Neuronal stem cell (in vitro differentiated cells): ENCODE measurements at regions not wholly inside any gene's neighbourhood (a gene's known extent, or its start where the extent isn't known, plus 50 kb on each side); places are given as distances from the start of the nearest gene placed in this dataset.
"Not testable (repeated sequence)": the region's sequence is repeated elsewhere in the genome, so short reads cannot be mapped to it uniquely, and the experiment has no call there.

Source experiments
- DNase-seq: peaks from one replicate; pipeline ENCODE4 v3.0.0-alpha.2; 2013; ENCODE audit warnings: low spot score
- H2AFZ ChIP-seq: one replicate; pipeline ENCODE4 v1.6.1; 2013; ENCODE audit warnings: mild to moderate bottlenecking, low read length, inconsistent platforms
- H2AK5ac ChIP-seq: 2 replicates; pipeline ENCODE4 v1.6.1; 2013; ENCODE audit warnings: low read depth, mild to moderate bottlenecking, inconsistent platforms, low read length, moderate library complexity, mixed read lengths
- H2BK120ac ChIP-seq: 2 replicates; pipeline ENCODE4 v1.6.1; 2013; ENCODE audit warnings: low read depth, mild to moderate bottlenecking, inconsistent platforms, low read length, moderate library complexity, mixed read lengths
- H2BK12ac ChIP-seq: one replicate; pipeline ENCODE4 v1.6.1; 2013; ENCODE audit warnings: low read length, inconsistent platforms
- H2BK15ac ChIP-seq: 2 replicates; pipeline ENCODE4 v1.6.1; 2013; ENCODE audit warnings: mild to moderate bottlenecking, low read length, inconsistent platforms, mixed read lengths
- H2BK5ac ChIP-seq: one replicate; pipeline ENCODE4 v1.6.1; 2013; ENCODE audit warnings: inconsistent platforms, mild to moderate bottlenecking, low read length, moderate library complexity
- H3K14ac ChIP-seq: one replicate; pipeline ENCODE4 v1.6.1; 2013; ENCODE audit warnings: low read length, inconsistent platforms
- H3K18ac ChIP-seq: 2 replicates; pipeline ENCODE4 v1.6.1; 2013; ENCODE audit warnings: low read length, inconsistent platforms
- H3K23ac ChIP-seq: 2 replicates; pipeline ENCODE4 v1.6.1; 2013; ENCODE audit warnings: low read depth, mild to moderate bottlenecking, mixed read lengths, low read length, inconsistent platforms; ENCODE audit not compliant: poor library complexity
- H3K27ac ChIP-seq: replicated peaks from 3 replicates; pipeline ENCODE4 v1.5.1; 2013; ENCODE audit warnings: low read length, inconsistent platforms
- H3K27me3 ChIP-seq, 3 experiments: 2 replicates each; pipeline ENCODE4 v1.6.1; 2013; ENCODE audit warnings: low read length in 3 of 3, mild to moderate bottlenecking in 2 of 3, inconsistent platforms in 1 of 3, low read depth in 1 of 3, mixed read lengths in 1 of 3, moderate library complexity in 1 of 3; ENCODE audit not compliant: control insufficient read depth in 3 of 3, insufficient read depth in 3 of 3
- H3K36me3 ChIP-seq, 2 donors: replicated peaks in 1 of 2; 2 replicates each; pipeline ENCODE4 v1.6.1; 2013; ENCODE audit warnings: low read length in 2 of 2; ENCODE audit not compliant: control insufficient read depth in 2 of 2, insufficient read depth in 2 of 2
- H3K4ac ChIP-seq: 2 replicates; pipeline ENCODE4 v1.6.1; 2013; ENCODE audit warnings: inconsistent platforms, mild to moderate bottlenecking, low read length, moderate library complexity
- H3K4me1 ChIP-seq, 2 donors: 1 replicate in 1 of 2; 2 replicates in 1 of 2; pipeline ENCODE4 v1.6.1; 2013; ENCODE audit warnings: low read length in 2 of 2, low read depth in 1 of 2; ENCODE audit not compliant: control insufficient read depth in 2 of 2, insufficient read depth in 1 of 2
- H3K4me2 ChIP-seq: one replicate; pipeline ENCODE4 v1.6.1; 2013; ENCODE audit warnings: mild to moderate bottlenecking, low read length, inconsistent platforms; ENCODE audit not compliant: insufficient read depth, poor library complexity, severe bottlenecking
- H3K4me3 ChIP-seq, 2 donors: 2 replicates each; pipeline ENCODE4 v1.5.1; 2013; ENCODE audit warnings: low read length in 2 of 2, mild to moderate bottlenecking in 2 of 2, inconsistent platforms in 1 of 2, moderate library complexity in 1 of 2
- H3K79me1 ChIP-seq: one replicate; pipeline ENCODE4 v1.6.1; 2013; ENCODE audit warnings: low read depth, mild to moderate bottlenecking, inconsistent platforms, low read length, moderate library complexity
- H3K9ac ChIP-seq: one replicate; pipeline ENCODE4 v1.6.1; 2013; ENCODE audit warnings: mild to moderate bottlenecking, low read depth, low read length, inconsistent platforms; ENCODE audit not compliant: poor library complexity
- H3K9me3 ChIP-seq, 2 donors: replicated peaks in 1 of 2; 2 replicates each; pipeline versions ENCODE3 to v1.6.1; 2013; ENCODE audit warnings: low read length in 2 of 2, mild to moderate bottlenecking in 2 of 2, inconsistent platforms in 1 of 2, low read depth in 1 of 2, mixed read lengths in 1 of 2, moderate library complexity in 1 of 2; ENCODE audit not compliant: control insufficient read depth in 2 of 2, insufficient read depth in 1 of 2
- H4K8ac ChIP-seq: one replicate; pipeline ENCODE4 v1.6.1; 2013; ENCODE audit warnings: low read depth, mild to moderate bottlenecking, inconsistent platforms, low read length, moderate library complexity
- H4K91ac ChIP-seq: one replicate; pipeline ENCODE4 v1.6.1; 2013; ENCODE audit warnings: low read length, low read depth, mild to moderate bottlenecking, inconsistent platforms; ENCODE audit not compliant: poor library complexity
- WGBS, 2 donors: extraction: QIAGEN DNeasy Blood & Tissue Kit; methylation state at CpG; one replicate each; pipeline ENCODE4 v1.1.7; 2013; ENCODE audit warnings: missing lambda C conversion rate in 2 of 2, mixed read lengths in 1 of 2; ENCODE audit not compliant: insufficient read length in 2 of 2, insufficient replicate concordance in 1 of 2; ENCODE audit errors: extremely low coverage in 2 of 2; 5-methylcytosine and 5-hydroxymethylcytosine counted together

GRCh38 chr2:113567481-113567849, 59.6 kb upstream of the RABL2A start:
- H3K79me1 ChIP-seq, H3K4ac ChIP-seq, H3K14ac ChIP-seq, H3K4me1 ChIP-seq, H4K8ac ChIP-seq, H3K18ac ChIP-seq, H2AFZ ChIP-seq, H2BK120ac ChIP-seq, H3K9me3 ChIP-seq, H2BK12ac ChIP-seq, H2BK5ac ChIP-seq, H2BK15ac ChIP-seq, H3K4me2 ChIP-seq, DNase-seq, H2AK5ac ChIP-seq, H3K23ac ChIP-seq, H4K91ac ChIP-seq, H3K36me3 ChIP-seq, H3K9ac ChIP-seq, H3K27ac ChIP-seq, H3K27me3 ChIP-seq, H3K4me3 ChIP-seq: not testable (repeated sequence)
- WGBS, 2 donors, result no CpG with 5 or more reads among the region's 3 CpGs

- not testable (repeated sequence) for H3K4ac ChIP-seq, H3K4me3 ChIP-seq, H2BK12ac ChIP-seq, H3K27me3 ChIP-seq, H3K4me1 ChIP-seq, H2BK120ac ChIP-seq, H2AK5ac ChIP-seq, H2BK15ac ChIP-seq, DNase-seq, H3K27ac ChIP-seq, H2AFZ ChIP-seq, H3K79me1 ChIP-seq, H3K4me2 ChIP-seq, H4K8ac ChIP-seq, H3K9me3 ChIP-seq, H3K18ac ChIP-seq, H3K14ac ChIP-seq, H3K36me3 ChIP-seq, H2BK5ac ChIP-seq, H3K9ac ChIP-seq, H4K91ac ChIP-seq, H3K23ac ChIP-seq
- no CpG with 5 or more reads among the region's 14 CpGs for WGBS, 2 donors
Observed at GRCh38 chr2:113568231-113568630, 58.8 kb upstream of the RABL2A start.

- H3K9me3 ChIP-seq, H3K4me3 ChIP-seq, H2AK5ac ChIP-seq, H3K27ac ChIP-seq, H3K14ac ChIP-seq, H3K9ac ChIP-seq, H3K18ac ChIP-seq, H2BK15ac ChIP-seq, H2BK5ac ChIP-seq, H4K8ac ChIP-seq, H2AFZ ChIP-seq, H3K79me1 ChIP-seq, H3K4me1 ChIP-seq, H3K4me2 ChIP-seq, DNase-seq, H3K27me3 ChIP-seq, H2BK120ac ChIP-seq, H2BK12ac ChIP-seq, H4K91ac ChIP-seq, H3K23ac ChIP-seq, H3K4ac ChIP-seq, H3K36me3 ChIP-seq: not testable (repeated sequence)
- WGBS, 2 donors, result no CpG with 5 or more reads among the region's 2 CpGs
Observed at GRCh38 chr2:113570082-113570481, 57.0 kb upstream of the RABL2A start.

GRCh38 chr2:113570509-113571009, 56.5 kb upstream of the RABL2A start:
- not testable (repeated sequence) for H2AK5ac ChIP-seq, H3K27ac ChIP-seq, H2BK5ac ChIP-seq, H3K4me1 ChIP-seq, H3K4me3 ChIP-seq, H2BK12ac ChIP-seq, H3K18ac ChIP-seq, DNase-seq, H2BK15ac ChIP-seq, H3K79me1 ChIP-seq, H2BK120ac ChIP-seq, H2AFZ ChIP-seq, H3K9ac ChIP-seq, H4K91ac ChIP-seq, H3K36me3 ChIP-seq, H3K4ac ChIP-seq, H4K8ac ChIP-seq, H3K27me3 ChIP-seq, H3K4me2 ChIP-seq, H3K23ac ChIP-seq, H3K9me3 ChIP-seq, H3K14ac ChIP-seq
- WGBS, 2 donors, result no CpG with 5 or more reads among the region's 3 CpGs
